ENCODE measurements at regions not wholly inside any gene's neighbourhood (a gene's known extent, or its start where the extent isn't known, plus 50 kb on each side); places are given as distances from the start of the nearest gene placed in this dataset.

GRCh38 chrX:120791013-120791643, 84.5 kb downstream of the CT47B1 start:
- DNase-seq (ENCODE audit: low read depth) = no peak
- no peak overlapping the region for H3K4me3 ChIP-seq (ENCODE audit: low read depth, low read length)
- no peak for TF ChIP-seq CTCF (IDR thresholded peaks at IDR 0.05; ENCODE audit: low read depth, low read length, missing control alignments)

- no peak for DNase-seq (ENCODE audit: low read depth)
- no peak for TF ChIP-seq CTCF (IDR thresholded peaks at IDR 0.05; ENCODE audit: low read depth, low read length, missing control alignments)
- no peak overlapping the region for H3K4me3 ChIP-seq (ENCODE audit: low read depth, low read length)
Measured at GRCh38 chrX:120790552-120790951, 85.1 kb downstream of the CT47B1 start.

- peak; percentile 61 for TF ChIP-seq CTCF (IDR thresholded peaks at IDR 0.05; ENCODE audit: low read depth, low read length, missing control alignments)
- DNase-seq (ENCODE audit: low read depth) = peak; percentile 30
- no peak overlapping the region for H3K4me3 ChIP-seq (ENCODE audit: low read depth, low read length)
Measured at GRCh38 chrX:120790118-120790517, 85.5 kb downstream of the CT47B1 start.

GRCh38 chrX:120781403-120781802, 94.3 kb downstream of the CT47B1 start:
- no peak for TF ChIP-seq CTCF (IDR thresholded peaks at IDR 0.05; ENCODE audit: low read depth, low read length, missing control alignments)

GRCh38 chrX:120775959-120776358, 99.7 kb downstream of the CT47B1 start:
- H3K4me3 ChIP-seq (ENCODE audit: low read depth, low read length) = no peak overlapping the region
- no peak for DNase-seq (ENCODE audit: low read depth)
- TF ChIP-seq CTCF (IDR thresholded peaks at IDR 0.05; ENCODE audit: low read depth, low read length, missing control alignments) = no peak

More at GRCh38 chrX:120781403-120781802, 94.3 kb downstream of the CT47B1 start:
- H3K4me3 ChIP-seq (ENCODE audit: low read depth, low read length) = no peak overlapping the region
- DNase-seq (ENCODE audit: low read depth) = no peak

GRCh38 chrX:120774606-120775005, 101.1 kb downstream of the CT47B1 start:
- no peak overlapping the region for H3K4me3 ChIP-seq (ENCODE audit: low read depth, low read length)
- no peak for DNase-seq (ENCODE audit: low read depth)
- no peak for TF ChIP-seq CTCF (IDR thresholded peaks at IDR 0.05; ENCODE audit: low read depth, low read length, missing control alignments)

GRCh38 chrX:120773801-120774200, 101.9 kb downstream of the CT47B1 start:
- TF ChIP-seq CTCF (IDR thresholded peaks at IDR 0.05; ENCODE audit: low read depth, low read length, missing control alignments) = no peak
- H3K4me3 ChIP-seq (ENCODE audit: low read depth, low read length) = no peak overlapping the region
- no peak for DNase-seq (ENCODE audit: low read depth)
